ENCODE measurements at regions not wholly inside any gene's neighbourhood (a gene's known extent, or its start where the extent isn't known, plus 50 kb on each side); places are given as distances from the start of the nearest gene placed in this dataset.

DNA sequence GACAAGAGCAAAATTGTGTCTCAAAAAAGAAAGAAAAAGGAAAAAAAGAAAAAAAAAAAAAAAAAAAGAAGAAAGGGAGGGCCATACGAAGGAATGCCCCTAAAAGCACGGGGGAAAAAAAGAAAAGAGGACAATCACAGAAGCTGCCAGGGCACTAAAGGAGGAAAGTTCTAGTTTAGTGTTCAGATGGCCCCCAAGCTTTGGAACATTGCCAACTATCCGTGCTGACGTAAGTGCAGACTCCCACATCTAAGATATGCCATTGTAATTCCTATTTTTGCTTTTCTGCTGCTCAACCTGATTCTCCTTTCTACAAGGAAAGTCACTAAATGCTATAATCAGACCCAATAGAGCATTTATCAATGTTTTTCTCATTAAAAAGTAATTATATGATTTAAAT is 842.1 kb downstream of the KCNJ2 start:
- TF ChIP-seq EZH2 (IDR thresholded peaks at IDR 0.05) (no peak), POLR2AphosphoS5 (IDR thresholded peaks at IDR 0.05; ENCODE audit: borderline replicate concordance, low read depth, low read length) (no peak), FOXP2 (optimal IDR thresholded peaks at IDR 0.05; ENCODE audit: control extremely low read depth, extremely low read length, insufficient read depth) (no peak)
